H9 (cell line): ENCODE measurements at regions not wholly inside any gene's neighbourhood (a gene's known extent, or its start where the extent isn't known, plus 50 kb on each side); places are given as distances from the start of the nearest gene placed in this dataset.

Experiments
- DNase-seq: peaks from one replicate; pipeline ENCODE4 v3.0.0-alpha.2; 2017
- H2AFZ ChIP-seq: one replicate; pipeline ENCODE4 v1.6.1; 2013; ENCODE audit warnings: mild to moderate bottlenecking, low read length, control low read depth, moderate library complexity
- H2AK5ac ChIP-seq: 2 replicates; pipeline ENCODE4 v1.6.1; 2013; ENCODE audit warnings: low read length, control low read depth, mixed read lengths; ENCODE audit not compliant: insufficient read length
- H2BK120ac ChIP-seq: one replicate; pipeline ENCODE4 v1.6.1; 2013; ENCODE audit warnings: low read depth, mild to moderate bottlenecking, low read length, control low read depth, inconsistent platforms; ENCODE audit not compliant: poor library complexity, severe bottlenecking
- H2BK12ac ChIP-seq: 2 replicates; pipeline ENCODE4 v1.6.1; 2013; ENCODE audit warnings: low read length, control low read depth, mixed read lengths, low read depth; ENCODE audit not compliant: insufficient read length
- H2BK15ac ChIP-seq: 2 replicates; pipeline ENCODE4 v1.6.1; 2013; ENCODE audit warnings: low read depth, low read length, control low read depth
- H2BK20ac ChIP-seq: one replicate; pipeline ENCODE4 v1.6.1; 2013; ENCODE audit warnings: low read depth, mild to moderate bottlenecking, low read length, control low read depth, inconsistent platforms; ENCODE audit not compliant: poor library complexity, severe bottlenecking
- H2BK5ac ChIP-seq: 2 replicates; pipeline ENCODE4 v1.6.1; 2013; ENCODE audit warnings: low read length, control low read depth, mixed read lengths; ENCODE audit not compliant: insufficient read length
- H3K14ac ChIP-seq: 2 replicates; pipeline ENCODE4 v1.6.1; 2013; ENCODE audit warnings: low read length, control low read depth; ENCODE audit not compliant: insufficient read depth
- H3K18ac ChIP-seq: 2 replicates; pipeline ENCODE4 v1.6.1; 2013; ENCODE audit warnings: low read depth, mild to moderate bottlenecking, mixed read lengths, low read length, control low read depth; ENCODE audit not compliant: insufficient read length
- H3K23ac ChIP-seq: 2 replicates; pipeline ENCODE4 v1.6.1; 2013; ENCODE audit warnings: low read length, control low read depth, mixed read lengths, low read depth; ENCODE audit not compliant: insufficient read length
- H3K23me2 ChIP-seq: 2 replicates; pipeline ENCODE4 v1.6.1; 2013; ENCODE audit warnings: low read depth, mild to moderate bottlenecking, mixed read lengths, low read length, control low read depth; ENCODE audit not compliant: insufficient read length, poor library complexity, severe bottlenecking
- H3K27ac ChIP-seq: 2 replicates; pipeline ENCODE4 v1.5.1; 2013; ENCODE audit warnings: low read length, control low read depth, mixed read lengths, low read depth; ENCODE audit not compliant: insufficient read length
- H3K27me3 ChIP-seq: 2 replicates; pipeline ENCODE4 v1.6.1; 2013; ENCODE audit warnings: low read length, control low read depth, inconsistent platforms; ENCODE audit not compliant: insufficient read depth
- H3K4ac ChIP-seq: 2 replicates; pipeline ENCODE4 v1.6.1; 2013; ENCODE audit warnings: low read depth, mild to moderate bottlenecking, control low read depth, inconsistent platforms, low read length, moderate library complexity
- H3K4me1 ChIP-seq: 2 replicates; pipeline ENCODE4 v1.6.1; 2013; ENCODE audit warnings: low read length, control low read depth, inconsistent platforms; ENCODE audit not compliant: insufficient read depth
- H3K4me2 ChIP-seq: 2 replicates; pipeline ENCODE4 v1.6.1; 2013; ENCODE audit warnings: low read length, control low read depth, mixed read lengths; ENCODE audit not compliant: insufficient read length, insufficient read depth
- H3K56ac ChIP-seq: 2 replicates; pipeline ENCODE4 v1.6.1; 2013; ENCODE audit warnings: low read depth, mild to moderate bottlenecking, mixed read lengths, low read length, control low read depth; ENCODE audit not compliant: insufficient read length
- H3K79me1 ChIP-seq: 2 replicates; pipeline ENCODE4 v1.6.1; 2013; ENCODE audit warnings: low read depth, mild to moderate bottlenecking, moderate library complexity, low read length, control low read depth, inconsistent platforms; ENCODE audit not compliant: insufficient read depth, poor library complexity, severe bottlenecking
- H3K79me2 ChIP-seq: 2 replicates; pipeline ENCODE4 v1.6.1; 2013; ENCODE audit warnings: low read length, control low read depth, inconsistent platforms; ENCODE audit not compliant: insufficient read depth
- H3K9ac ChIP-seq: 2 replicates; pipeline ENCODE4 v1.6.1; 2013; ENCODE audit warnings: low read length, control low read depth, mixed read lengths; ENCODE audit not compliant: insufficient read length; ENCODE audit errors: extremely low read depth
- H3K9me3 ChIP-seq: one replicate; pipeline ENCODE4 v1.6.1; 2013; ENCODE audit warnings: low read depth, low read length, inconsistent platforms; ENCODE audit not compliant: control insufficient read depth
- H3T11ph ChIP-seq: one replicate; pipeline ENCODE4 v1.6.1; 2013; ENCODE audit warnings: mild to moderate bottlenecking, low read length, control low read depth, inconsistent platforms
- H4K20me1 ChIP-seq: one replicate; pipeline ENCODE4 v1.6.1; 2013; ENCODE audit not compliant: control insufficient read depth, insufficient read length, insufficient read depth
- H4K5ac ChIP-seq: 2 replicates; pipeline ENCODE4 v1.6.1; 2013; ENCODE audit warnings: low read depth, mild to moderate bottlenecking, mixed read lengths, low read length, control low read depth; ENCODE audit not compliant: insufficient read length
- H4K8ac ChIP-seq: replicated peaks from 2 replicates; pipeline ENCODE4 v1.6.1; 2013; ENCODE audit warnings: low read length, control low read depth, mixed read lengths, low read depth; ENCODE audit not compliant: insufficient read length
- H4K91ac ChIP-seq: 2 replicates; pipeline ENCODE4 v1.6.1; 2013; ENCODE audit warnings: low read depth, mild to moderate bottlenecking, moderate library complexity, mixed read lengths, low read length, control low read depth; ENCODE audit not compliant: insufficient read length
- H3K27ac Mint-ChIP-seq, 3 experiments: 2 replicates in 2 of 3; 3 replicates in 1 of 3; pipeline ENCODE4 v1.8.0; 2020 to 2021; ENCODE audit warnings: mixed read lengths in 3 of 3, mild to moderate bottlenecking in 1 of 3, moderate library complexity in 1 of 3
- H3K27me3 Mint-ChIP-seq: 2 replicates; pipeline ENCODE4 v1.8.0; 2021; ENCODE audit warnings: low read depth, mild to moderate bottlenecking, moderate library complexity, mixed read lengths
- H3K36me3 Mint-ChIP-seq, 3 experiments: 2 replicates in 2 of 3; 3 replicates in 1 of 3; pipeline ENCODE4 v1.8.0; 2020 to 2021; ENCODE audit warnings: low read depth in 3 of 3, mixed read lengths in 3 of 3; ENCODE audit not compliant: insufficient read depth in 1 of 3
- H3K4me1 Mint-ChIP-seq, 2 experiments: 2 replicates each; pipeline ENCODE4 v1.8.0; 2020; ENCODE audit warnings: mixed read lengths in 2 of 2
- H3K4me3 Mint-ChIP-seq, 2 experiments: 2 replicates in 1 of 2; 3 replicates in 1 of 2; pipeline ENCODE4 v1.8.0; 2020 to 2021; ENCODE audit warnings: mild to moderate bottlenecking in 2 of 2, mixed read lengths in 2 of 2, moderate library complexity in 1 of 2
- H3K9me3 Mint-ChIP-seq, 2 experiments: 2 replicates in 1 of 2; 3 replicates in 1 of 2; pipeline ENCODE4 v1.8.0; 2020; ENCODE audit warnings: mild to moderate bottlenecking in 2 of 2, mixed read lengths in 2 of 2, moderate library complexity in 1 of 2
- WGBS: extraction: QIAGEN DNeasy Blood & Tissue Kit; methylation state at CpG from one replicate; pipeline ENCODE4 v1.1.7; 2013; ENCODE audit warnings: missing lambda C conversion rate, low lambda C conversion rate, mixed read lengths; ENCODE audit not compliant: insufficient read length; ENCODE audit errors: extremely low coverage; 5-methylcytosine and 5-hydroxymethylcytosine counted together
- TF ChIP-seq, protein P1 (sequence below): fragments of 200-600 bp; sonication (generic); conservative IDR thresholded peaks from 3 replicates; pipeline ENCODE4 v1.8.0; 2021; ENCODE audit warnings: antibody characterized with exemption, mild to moderate bottlenecking

DNA sequence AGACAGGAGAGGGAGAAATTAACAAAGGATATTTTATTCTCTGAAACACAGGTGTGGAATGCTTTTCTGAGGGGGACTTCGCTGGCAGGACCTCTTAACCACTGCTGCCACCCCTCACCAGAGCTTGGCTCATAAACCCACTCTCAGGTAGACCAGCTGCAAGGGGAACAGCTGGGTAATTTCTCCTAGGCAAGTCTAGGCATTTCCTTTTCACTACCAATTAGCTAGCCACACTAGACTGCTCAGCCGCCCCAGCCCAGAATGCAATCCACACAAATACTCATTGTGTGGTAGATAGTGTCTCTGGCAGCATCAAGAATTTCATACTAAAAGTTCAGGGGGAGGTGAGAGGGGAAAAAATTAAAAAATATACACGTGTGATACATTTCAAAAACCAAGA, 267.6 kb upstream of the ID4 start:
- Histone ChIP-seq H2AK5ac (no peak overlapping the region), H2AFZ (no peak overlapping the region), H2BK12ac (no peak overlapping the region), H3K18ac (no peak overlapping the region), H3K56ac (no peak overlapping the region), H2BK5ac (no peak overlapping the region), H4K91ac (no peak overlapping the region), H3K27me3 (no peaks in the 10 kb centered on the region), H4K5ac (no peak overlapping the region), H3K23me2 (no peaks in the 10 kb centered on the region), H3T11ph (no peak overlapping the region), H3K4ac (no peak overlapping the region), H3K4me1 (no peaks in the 10 kb centered on the region), H3K14ac (no peak overlapping the region), H2BK20ac (no peak overlapping the region), H3K9ac (no peak overlapping the region), H3K4me2 (no peak overlapping the region), H2BK15ac (no peak overlapping the region), H3K79me2 (no peaks in the 10 kb centered on the region), H3K9me3 (no peaks in the 10 kb centered on the region), H3K23ac (no peak overlapping the region), H3K79me1 (no peaks in the 10 kb centered on the region), H2BK120ac (no peak overlapping the region), H4K20me1 (no peaks in the 10 kb centered on the region), H4K8ac (no peak overlapping the region), H3K27ac (no peak overlapping the region)
- DNase-seq, result no peak
- Mint-ChIP-seq H3K27me3 (no peaks in the 10 kb centered on the region), H3K9me3 (peaks cover 3 to 4% of the 10 kb centered on the region in 2 experiments; a peak in 3 of 5 replicates), H3K36me3 (peaks cover 2 to 5% (median 3%) of the 10 kb centered on the region in 3 experiments; a peak in 2 of 7 replicates), H3K4me1 (peaks cover 0 to 12% of the 10 kb centered on the region in 2 experiments; a peak in 2 of 4 replicates), H3K27ac (no peak overlapping the region), H3K4me3 (no peak overlapping the region)
- TF ChIP-seq, protein P1, sequence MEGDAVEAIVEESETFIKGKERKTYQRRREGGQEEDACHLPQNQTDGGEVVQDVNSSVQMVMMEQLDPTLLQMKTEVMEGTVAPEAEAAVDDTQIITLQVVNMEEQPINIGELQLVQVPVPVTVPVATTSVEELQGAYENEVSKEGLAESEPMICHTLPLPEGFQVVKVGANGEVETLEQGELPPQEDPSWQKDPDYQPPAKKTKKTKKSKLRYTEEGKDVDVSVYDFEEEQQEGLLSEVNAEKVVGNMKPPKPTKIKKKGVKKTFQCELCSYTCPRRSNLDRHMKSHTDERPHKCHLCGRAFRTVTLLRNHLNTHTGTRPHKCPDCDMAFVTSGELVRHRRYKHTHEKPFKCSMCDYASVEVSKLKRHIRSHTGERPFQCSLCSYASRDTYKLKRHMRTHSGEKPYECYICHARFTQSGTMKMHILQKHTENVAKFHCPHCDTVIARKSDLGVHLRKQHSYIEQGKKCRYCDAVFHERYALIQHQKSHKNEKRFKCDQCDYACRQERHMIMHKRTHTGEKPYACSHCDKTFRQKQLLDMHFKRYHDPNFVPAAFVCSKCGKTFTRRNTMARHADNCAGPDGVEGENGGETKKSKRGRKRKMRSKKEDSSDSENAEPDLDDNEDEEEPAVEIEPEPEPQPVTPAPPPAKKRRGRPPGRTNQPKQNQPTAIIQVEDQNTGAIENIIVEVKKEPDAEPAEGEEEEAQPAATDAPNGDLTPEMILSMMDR, result no peak
- WGBS, result no CpG with 5 or more reads among the region's 3 CpGs
